ENCODE measurements at regions not wholly inside any gene's neighbourhood (a gene's known extent, or its start where the extent isn't known, plus 50 kb on each side); places are given as distances from the start of the nearest gene placed in this dataset.

GRCh38 chr11:91244912-91245311 lies 979.7 kb upstream of the FAT3 start:
- no peak for TF ChIP-seq CTCF (IDR thresholded peaks at IDR 0.05)
- no peak for DNase-seq
- H3K27ac ChIP-seq (ENCODE audit: low read length): no peak overlapping the region
- no peak overlapping the region for H3K27ac Mint-ChIP-seq
- intact Hi-C loops (cut with micrococcal nuclease): no loop called here
- no peak overlapping the region for H3K4me3 ChIP-seq (ENCODE audit: low read length)
- no peaks in the 10 kb centered on the region for H3K9me3 ChIP-seq (ENCODE audit: control insufficient read depth, insufficient read depth, low read length)
- H3K4me3 Mint-ChIP-seq: no peak overlapping the region
- H3K4me1 ChIP-seq (ENCODE audit: control insufficient read depth, insufficient read depth, low read length): no peaks in the 10 kb centered on the region
- no peaks in the 10 kb centered on the region for H3K36me3 ChIP-seq (ENCODE audit: control insufficient read depth, insufficient read depth, low read length)
- no peaks in the 10 kb centered on the region for H3K27me3 ChIP-seq (ENCODE audit: control insufficient read depth, insufficient read depth, low read length)
- no peaks in the 10 kb centered on the region for H3K27me3 Mint-ChIP-seq (ENCODE audit: low read depth in 2 of 2)
- H3K4me1 Mint-ChIP-seq: no peaks in the 10 kb centered on the region
- no peaks in the 10 kb centered on the region for H3K36me3 Mint-ChIP-seq
- 81% methylated on average over 4 of the region's 4 CpGs for WGBS (ENCODE audit: insufficient coverage)
- peaks cover 0 to 2% of the 10 kb centered on the region in 2 donors for H3K9me3 Mint-ChIP-seq
- no peak for ATAC-seq

DNA sequence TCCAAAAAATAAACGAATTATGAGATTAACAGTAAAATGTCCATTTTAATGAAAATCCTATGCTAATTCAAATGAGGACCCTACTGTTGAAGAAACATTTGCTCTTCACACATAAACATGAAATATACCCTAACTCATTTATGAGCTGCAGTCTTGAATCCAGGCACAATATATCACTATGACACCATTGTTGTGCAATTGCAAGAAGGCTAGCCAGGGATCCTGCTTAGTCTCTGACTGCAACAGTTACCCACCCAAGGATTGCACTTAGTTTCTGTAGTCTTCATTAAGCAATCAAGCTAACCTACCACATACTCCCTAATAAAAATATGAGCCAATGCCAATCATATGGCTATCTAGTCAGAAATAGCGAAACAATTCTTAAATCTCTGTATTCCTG lies 981.0 kb upstream of the FAT3 start:
- 100% methylated on average over 2 of the region's 2 CpGs for WGBS (ENCODE audit: insufficient coverage)
- H3K9me3 ChIP-seq (ENCODE audit: control insufficient read depth, insufficient read depth, low read length): no peaks in the 10 kb centered on the region
- Mint-ChIP-seq H3K36me3 (no peaks in the 10 kb centered on the region), H3K27me3 (ENCODE audit: low read depth in 2 of 2) (no peaks in the 10 kb centered on the region), H3K4me1 (no peaks in the 10 kb centered on the region), H3K9me3 (peaks cover 0 to 2% of the 10 kb centered on the region in 2 donors), H3K27ac (no peak overlapping the region), H3K4me3 (no peak overlapping the region)
- H3K27ac ChIP-seq (ENCODE audit: low read length): no peak overlapping the region
- H3K4me1 ChIP-seq (ENCODE audit: control insufficient read depth, insufficient read depth, low read length): no peaks in the 10 kb centered on the region
- H3K27me3 ChIP-seq (ENCODE audit: control insufficient read depth, insufficient read depth, low read length): no peaks in the 10 kb centered on the region
- DNase-seq: no peak
- intact Hi-C loops (cut with micrococcal nuclease): no loop called here
- no peaks in the 10 kb centered on the region for H3K36me3 ChIP-seq (ENCODE audit: control insufficient read depth, insufficient read depth, low read length)
- TF ChIP-seq CTCF (IDR thresholded peaks at IDR 0.05): no peak
- no peak for ATAC-seq
- no peak overlapping the region for H3K4me3 ChIP-seq (ENCODE audit: low read length)

- intact Hi-C loops (cut with micrococcal nuclease): no loop called here
- no peaks in the 10 kb centered on the region for H3K27me3 Mint-ChIP-seq (ENCODE audit: low read depth in 2 of 2)
- no CpG with 5 or more reads among the region's 3 CpGs for whole genome bisulfite sequencing (ENCODE audit: insufficient coverage)
These were observed 981.6 kb upstream of the FAT3 start for GRCh38 chr11:91243051-91243450.

More at GRCh38 chr11:91243051-91243450, 981.6 kb upstream of the FAT3 start:
- H3K4me3 Mint-ChIP-seq: no peak overlapping the region
- H3K4me1 Mint-ChIP-seq: no peaks in the 10 kb centered on the region
- H3K4me3 ChIP-seq (ENCODE audit: low read length): no peak overlapping the region
- H3K27ac Mint-ChIP-seq: no peak overlapping the region
- H3K9me3 Mint-ChIP-seq: peaks cover 3 to 6% of the 10 kb centered on the region in 2 donors
- H3K27ac ChIP-seq (ENCODE audit: low read length): no peak overlapping the region
- no peaks in the 10 kb centered on the region for H3K9me3 ChIP-seq (ENCODE audit: control insufficient read depth, insufficient read depth, low read length)
- ATAC-seq (no peak), DNase-seq (no peak)
- H3K27me3 ChIP-seq (ENCODE audit: control insufficient read depth, insufficient read depth, low read length): no peaks in the 10 kb centered on the region
- H3K4me1 ChIP-seq (ENCODE audit: control insufficient read depth, insufficient read depth, low read length): no peaks in the 10 kb centered on the region
- no peak for TF ChIP-seq CTCF (IDR thresholded peaks at IDR 0.05)
- no peaks in the 10 kb centered on the region for H3K36me3 ChIP-seq (ENCODE audit: control insufficient read depth, insufficient read depth, low read length)
- no peaks in the 10 kb centered on the region for H3K36me3 Mint-ChIP-seq

Data from natural killer cell (primary cell).